NCI-H2107 treated with DMSO at 0.1 percent for 48 hours (cell line): ENCODE measurements at regions not wholly inside any gene's neighbourhood (a gene's known extent, or its start where the extent isn't known, plus 50 kb on each side); places are given as distances from the start of the nearest gene placed in this dataset.
"Not testable (repeated sequence)": the region's sequence is repeated elsewhere in the genome, so short reads cannot be mapped to it uniquely, and the experiment has no call there.

Source experiments
- DNase-seq: peaks from one replicate; lab custom pipeline; 2025; ENCODE audit not compliant: unreplicated experiment; lab: John Stamatoyannopoulos, UW

DNA sequence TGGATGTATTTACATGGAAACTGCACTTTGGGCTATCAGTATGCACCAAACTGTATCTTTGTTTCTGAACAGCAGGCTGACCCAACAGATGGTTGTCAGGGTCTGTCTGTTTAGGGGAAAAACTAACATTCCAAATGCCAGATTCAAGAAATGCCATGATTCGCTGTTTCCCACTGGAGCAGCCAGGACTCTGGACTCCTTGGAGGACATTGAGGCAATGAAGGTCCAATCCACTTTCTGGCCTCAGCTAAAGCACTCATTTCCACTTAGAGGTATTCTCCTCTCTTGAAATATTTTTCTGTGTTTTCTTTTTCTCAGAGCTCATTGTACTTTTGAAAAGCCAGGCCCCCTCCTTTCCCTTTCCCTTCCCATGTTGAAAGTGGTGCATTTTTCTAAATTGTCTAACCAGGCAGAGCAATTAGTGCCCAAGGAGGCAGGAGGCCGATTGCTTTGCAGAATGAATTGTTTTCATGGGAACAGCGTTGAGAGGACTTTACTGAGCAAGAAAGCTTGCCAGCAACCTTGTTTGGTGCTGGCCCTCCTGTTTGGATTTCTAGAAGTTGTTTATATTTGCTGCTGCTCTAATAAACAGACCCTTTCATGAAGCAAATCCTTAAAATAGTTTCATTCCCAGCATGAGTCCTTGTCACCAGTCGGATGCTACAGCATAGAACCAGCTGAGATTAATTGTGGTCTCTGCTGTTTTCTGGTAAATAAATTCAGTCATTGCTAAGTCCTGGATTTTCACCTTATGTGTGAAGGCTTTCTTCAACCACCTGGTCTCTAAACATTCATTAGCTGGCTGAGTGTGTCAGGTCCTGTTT is 132.8 kb upstream of the TAF11L2 start:
- no peak for DNase-seq

DNA sequence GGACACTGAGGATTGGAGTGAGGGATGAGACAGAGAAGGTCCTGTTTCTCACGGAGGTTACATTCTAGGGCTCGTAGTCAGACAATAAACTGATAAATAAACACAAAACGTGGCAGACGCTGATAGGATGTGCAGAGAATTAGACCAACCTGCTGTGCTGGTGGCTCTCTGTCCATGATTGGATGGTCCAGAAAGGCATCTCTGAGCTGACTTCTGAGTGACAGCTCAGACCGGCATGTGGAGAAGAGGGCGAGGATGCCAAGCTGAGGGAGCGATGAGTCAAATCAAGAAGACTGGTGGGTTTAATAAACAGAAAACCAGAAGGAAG is 132.3 kb upstream of the TAF11L2 start:
- no peak for DNase-seq

DNA sequence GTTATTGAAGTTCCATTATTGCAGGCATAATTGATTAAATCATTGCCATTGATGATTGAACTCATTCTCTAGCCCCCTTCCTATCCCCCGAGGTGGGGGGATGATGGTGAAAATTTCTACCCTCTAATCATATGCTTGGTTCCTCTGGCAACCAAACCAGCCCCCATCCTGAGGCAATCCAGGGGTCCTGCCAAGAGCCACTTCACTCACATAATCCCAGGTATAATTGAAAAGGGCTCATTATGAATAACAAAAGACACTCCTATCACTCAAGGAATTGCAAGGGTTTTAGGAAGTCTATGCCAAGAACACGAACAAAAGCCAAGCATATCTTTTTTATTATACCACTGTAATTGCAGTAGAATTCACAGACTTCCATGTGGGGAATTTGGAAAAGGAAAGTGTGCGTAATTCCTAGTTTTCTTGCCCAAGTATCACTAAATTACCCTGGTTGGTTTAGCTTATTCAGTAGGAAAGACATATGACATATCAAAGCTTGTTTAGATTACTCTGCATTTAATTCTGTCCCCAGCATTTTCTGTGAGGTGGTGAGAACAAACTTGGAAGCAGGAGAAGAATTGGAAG is 130.7 kb upstream of the TAF11L2 start:
- DNase-seq = no peak

DNA sequence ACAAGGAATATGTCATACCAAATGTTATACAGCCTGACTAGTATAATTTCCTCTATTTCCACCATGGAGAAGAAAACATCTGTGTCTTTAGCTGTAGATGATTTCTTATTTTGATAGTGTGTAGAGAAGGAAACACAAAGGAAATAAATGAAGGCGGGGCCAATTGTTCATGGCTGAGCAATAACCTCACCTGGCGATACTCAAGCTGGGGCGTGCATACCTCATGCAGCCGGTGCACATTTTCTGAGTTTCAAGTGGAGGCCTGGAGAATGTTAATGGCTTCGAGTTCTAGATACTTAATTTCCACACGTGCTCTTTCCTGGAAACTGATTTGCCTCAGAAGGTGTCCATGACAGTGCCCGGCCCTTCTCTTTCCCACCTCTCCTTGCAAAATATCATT is 127.4 kb upstream of the TAF11L2 start:
- no peak for DNase-seq

DNA sequence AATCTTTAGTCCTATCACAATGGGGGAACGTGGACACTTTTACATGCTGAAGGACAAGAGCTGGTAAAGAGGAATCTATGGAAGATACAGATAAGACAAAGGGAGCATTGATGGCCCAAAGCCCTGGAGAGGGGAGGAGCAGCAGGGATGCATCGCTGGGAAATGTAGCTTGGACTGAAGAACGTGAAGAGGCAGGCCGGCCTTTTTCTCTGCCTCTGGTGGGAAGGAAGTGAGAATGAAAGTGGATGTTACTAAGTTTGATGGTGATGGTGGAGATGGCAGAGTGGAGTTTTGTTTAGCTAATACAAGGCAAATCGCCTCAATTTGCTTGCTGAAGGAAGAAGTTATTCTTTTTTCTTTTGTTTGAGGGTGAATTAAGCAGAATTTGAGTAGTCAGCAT is 124.6 kb upstream of the TAF11L2 start:
- DNase-seq = no peak

DNA sequence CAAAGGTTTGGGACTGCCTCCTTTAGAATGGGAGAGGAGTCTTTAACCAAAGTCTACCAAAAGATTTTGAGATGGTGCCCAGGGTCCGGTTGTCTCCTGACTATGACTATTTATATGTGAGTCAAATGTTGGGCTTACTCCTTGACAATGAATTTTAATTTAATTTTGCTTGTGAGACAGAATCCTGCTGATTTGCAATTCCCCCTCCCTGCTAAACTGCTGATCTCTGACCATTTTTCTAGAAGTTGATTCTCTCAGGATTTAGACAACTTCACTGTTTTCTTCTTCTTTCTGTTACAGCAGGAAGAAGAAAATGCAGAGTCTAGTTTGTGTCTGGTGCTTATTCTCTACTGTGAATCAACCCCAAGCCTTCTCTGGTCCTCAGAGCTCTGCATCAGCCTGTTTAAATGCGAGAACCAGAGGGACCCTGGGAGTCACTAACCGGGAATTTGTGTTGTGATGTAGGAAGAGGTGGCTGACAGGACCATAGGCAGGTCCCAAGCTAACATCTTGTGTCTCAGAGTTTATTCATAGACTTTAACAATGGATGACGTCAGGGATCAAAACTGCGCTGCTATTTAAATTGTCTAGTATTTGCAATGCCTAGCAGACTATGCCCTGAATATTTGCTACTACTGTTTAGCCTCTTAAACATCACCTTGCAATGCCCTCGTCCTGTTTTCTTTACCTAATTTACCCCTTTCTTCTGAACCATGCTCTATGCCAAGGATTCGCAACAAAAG is 124.0 kb upstream of the TAF11L2 start:
- DNase-seq = no peak

DNA sequence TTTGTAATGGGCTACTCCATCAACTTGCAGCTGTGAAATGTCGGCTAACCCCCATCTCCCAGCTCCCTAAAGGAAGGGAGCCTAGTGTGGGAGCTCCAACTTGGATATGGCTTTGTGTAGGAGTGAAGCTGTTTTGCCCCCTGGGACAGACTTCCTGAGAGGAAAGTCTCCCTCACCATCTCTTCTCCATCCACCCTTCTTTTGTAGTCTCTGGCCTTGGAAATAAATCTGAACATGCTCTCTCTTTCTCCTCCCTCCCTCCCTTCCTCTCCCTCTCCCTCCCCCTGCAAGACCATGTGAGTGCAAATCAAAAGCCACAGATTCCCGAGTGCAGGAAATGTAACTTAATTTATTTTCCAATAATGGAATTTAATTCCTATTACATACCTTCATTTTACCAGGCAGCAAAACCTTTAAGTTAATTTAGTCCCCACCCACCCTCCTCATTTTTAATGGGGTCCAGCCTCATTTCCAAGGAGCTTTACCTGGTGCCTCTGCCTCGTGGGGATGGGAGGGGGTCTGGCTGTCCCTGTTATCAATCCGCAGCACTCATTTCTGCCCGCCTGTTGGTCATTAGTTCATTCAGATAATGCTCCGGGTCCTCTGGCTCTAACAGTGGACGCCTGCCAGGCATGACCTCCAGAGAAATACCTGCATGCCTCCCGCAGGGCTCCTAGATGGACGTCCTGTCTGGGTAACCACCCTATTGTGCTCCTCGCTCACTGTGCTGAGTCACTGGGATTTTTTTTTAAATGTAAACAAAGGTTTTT is 122.9 kb upstream of the TAF11L2 start:
- DNase-seq = no peak

DNA sequence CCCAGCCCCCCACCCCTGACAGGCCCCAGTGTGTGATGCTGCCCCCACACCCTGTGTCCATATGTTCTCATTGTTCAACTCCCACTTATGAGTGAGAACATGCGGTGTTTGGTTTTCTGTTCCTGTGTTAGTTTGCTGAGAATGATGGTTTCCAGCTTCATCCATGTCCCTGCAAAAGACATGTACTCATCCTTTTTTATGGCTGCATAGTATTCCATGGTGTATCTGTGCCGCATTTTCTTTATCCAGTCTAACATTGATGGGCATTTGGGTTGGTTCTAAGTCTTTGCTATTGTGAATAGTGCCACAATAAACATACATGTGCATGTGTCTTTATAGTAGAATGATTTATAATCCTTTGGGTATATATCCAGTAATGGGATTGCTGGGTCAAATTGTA is 122.1 kb upstream of the TAF11L2 start:
- DNase-seq = not testable (repeated sequence)

DNA sequence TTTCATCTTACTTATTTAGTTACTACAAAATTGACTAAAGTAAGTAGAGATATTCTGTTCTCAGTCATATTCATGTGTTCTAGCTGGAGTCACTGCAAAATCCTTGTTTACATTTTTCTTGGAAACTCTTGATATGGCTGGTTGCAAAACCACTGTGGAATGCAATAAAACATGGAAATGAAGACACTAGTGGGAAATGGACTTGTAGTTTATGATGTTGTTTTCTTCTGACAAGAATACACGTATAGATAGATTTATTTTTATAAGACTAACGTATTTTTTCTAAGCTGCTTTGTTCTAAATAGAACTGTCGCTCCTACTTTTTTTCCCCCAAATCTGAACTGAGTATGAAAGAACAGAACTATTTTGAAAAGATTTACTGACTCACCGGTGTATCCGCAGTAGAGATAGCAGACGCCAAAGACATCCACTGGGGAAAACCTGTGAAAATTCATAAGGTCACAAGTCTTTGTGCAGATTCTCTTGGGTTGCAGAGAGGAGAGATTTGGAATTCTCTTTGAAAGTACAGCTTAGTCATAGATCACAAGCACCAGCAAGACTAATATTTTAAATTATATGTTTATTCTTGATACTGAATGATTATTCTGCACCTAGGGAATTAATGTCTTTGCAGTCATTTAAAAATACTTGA is 119.6 kb upstream of the TAF11L2 start:
- no peak for DNase-seq

DNA sequence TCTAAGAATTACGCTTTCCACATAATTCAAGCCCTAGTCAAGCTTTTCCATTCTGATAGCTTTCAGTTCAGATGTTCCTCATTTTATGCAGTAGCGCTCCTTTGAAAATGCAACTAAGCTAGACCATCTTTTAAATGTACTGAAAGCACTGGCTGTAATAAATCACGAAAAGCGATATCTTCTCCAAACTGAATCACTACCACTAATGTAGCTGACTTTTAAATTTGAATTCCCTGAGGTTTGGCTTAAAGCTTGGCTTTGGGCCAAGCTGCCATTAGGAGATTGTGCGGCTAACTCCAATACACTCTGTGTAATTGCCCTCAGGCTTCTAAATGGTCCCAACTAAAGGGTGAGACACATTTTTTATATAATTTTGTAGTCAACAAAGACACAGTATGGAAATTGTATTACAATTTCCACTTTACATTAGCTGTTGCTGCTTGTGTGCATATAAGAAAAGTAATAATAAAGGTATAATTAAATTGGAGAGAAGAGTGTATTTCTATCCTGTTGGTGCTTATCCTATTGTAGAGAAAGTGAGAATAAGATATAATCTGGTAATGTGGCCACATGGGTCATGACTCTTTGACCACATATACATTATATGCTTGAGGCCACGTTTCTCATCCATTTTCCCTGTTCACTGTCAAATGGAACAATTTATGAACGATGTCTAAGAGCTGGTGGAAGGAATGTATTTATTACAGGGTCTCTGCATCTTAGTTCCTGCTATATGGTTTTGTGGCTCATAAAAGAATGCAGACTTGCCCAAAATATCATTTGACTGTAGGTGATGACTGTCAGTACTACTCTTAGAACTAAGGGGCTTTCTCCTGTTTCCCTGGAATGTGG is 118.7 kb upstream of the TAF11L2 start:
- peak; percentile 82 for DNase-seq

DNA sequence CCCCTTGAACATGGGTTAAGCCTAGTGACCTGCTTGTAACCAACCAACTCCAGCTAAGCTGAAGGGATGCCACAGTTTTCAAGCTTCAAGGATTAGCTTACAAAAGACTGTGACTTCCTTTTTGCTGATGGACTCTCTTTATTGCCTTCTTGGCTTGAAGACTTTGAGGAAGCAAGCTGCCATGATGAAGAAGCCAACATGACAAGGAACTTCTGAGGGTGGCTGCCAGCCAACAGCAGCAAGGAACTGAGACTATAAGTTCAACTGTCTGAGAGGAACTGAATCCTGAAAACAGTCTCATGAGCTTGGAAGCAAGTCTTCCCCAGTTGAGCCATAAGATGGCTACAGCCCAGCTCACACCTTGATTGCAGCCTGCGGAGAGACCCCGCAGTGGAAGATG is 116.1 kb upstream of the TAF11L2 start:
- DNase-seq = no peak

DNA sequence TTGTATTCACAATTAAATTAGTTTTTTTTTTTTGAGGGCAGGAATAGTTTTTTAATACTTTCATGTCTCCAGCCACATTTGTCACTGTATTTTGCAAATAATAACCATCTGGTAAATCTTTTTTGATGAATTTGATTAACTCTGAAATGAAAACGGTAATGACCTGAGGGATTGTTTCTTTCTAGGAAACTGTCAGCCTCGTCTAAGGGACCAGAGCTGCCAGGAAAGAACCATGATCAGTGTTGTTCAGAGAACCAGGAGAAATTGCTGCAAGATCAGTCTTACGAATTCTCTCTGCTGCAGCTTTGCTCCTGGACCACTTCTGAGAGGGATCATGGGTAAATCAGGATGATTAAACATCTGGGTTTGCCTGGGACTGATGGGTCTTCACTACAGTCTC is 114.5 kb upstream of the TAF11L2 start:
- no peak for DNase-seq

DNA sequence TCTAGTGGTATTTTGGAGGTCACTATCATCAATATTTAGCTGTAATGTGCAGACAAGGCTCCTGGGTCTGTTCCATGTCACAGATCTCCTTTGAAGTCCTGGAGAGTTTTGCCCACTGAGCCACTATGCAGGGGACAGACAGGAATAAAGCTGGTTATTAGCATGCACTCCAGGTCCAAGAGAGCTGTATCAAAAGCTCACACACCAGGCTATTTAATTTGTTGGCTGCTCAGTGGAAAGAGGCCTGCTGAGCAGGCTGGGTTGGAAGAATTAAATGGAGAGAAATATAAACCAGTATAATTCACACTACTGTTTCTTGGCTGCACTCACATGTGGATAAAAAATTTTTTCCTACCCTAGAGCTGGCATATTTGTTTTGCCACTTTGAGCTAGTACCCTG is 113.8 kb upstream of the TAF11L2 start:
- no peak for DNase-seq

DNA sequence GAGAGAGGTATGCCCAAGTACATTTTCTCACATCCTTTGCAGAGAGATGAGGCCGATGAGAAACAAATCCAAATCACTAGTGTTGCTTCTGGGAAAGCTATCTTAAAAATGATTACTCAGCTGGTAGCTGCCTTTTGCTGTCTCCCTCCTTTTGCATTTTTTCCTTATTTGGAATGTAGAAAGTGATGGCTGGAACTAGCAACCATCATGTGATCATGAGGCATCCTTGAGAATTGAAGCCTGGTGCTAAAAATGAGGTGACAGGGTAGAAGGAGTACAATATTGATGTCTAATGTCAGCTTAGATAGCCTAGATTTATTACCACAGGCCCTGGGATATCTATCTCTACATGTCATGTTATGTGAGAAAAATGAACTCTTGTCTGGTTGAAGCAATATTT is 109.3 kb upstream of the TAF11L2 start:
- no peak for DNase-seq

DNA sequence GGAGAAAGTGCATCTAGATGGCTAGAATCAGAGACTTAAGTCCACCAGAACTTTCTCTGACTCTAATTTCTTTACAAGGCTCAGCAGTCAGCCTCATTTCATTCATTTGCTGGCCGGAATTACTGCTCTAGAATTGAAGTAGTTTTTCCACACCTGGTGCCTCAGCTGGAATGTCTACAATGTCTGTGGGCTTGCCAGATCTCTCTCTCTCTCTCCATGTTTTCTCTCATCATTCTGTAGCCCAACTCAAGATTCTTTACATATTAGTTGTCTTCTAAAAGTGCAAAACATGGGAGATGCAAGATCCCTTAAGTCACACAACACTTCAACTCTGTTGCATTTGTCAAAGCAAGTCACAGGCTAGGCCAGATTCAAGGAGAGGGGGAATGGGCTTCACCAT is 103.9 kb upstream of the TAF11L2 start:
- no peak for DNase-seq

DNA sequence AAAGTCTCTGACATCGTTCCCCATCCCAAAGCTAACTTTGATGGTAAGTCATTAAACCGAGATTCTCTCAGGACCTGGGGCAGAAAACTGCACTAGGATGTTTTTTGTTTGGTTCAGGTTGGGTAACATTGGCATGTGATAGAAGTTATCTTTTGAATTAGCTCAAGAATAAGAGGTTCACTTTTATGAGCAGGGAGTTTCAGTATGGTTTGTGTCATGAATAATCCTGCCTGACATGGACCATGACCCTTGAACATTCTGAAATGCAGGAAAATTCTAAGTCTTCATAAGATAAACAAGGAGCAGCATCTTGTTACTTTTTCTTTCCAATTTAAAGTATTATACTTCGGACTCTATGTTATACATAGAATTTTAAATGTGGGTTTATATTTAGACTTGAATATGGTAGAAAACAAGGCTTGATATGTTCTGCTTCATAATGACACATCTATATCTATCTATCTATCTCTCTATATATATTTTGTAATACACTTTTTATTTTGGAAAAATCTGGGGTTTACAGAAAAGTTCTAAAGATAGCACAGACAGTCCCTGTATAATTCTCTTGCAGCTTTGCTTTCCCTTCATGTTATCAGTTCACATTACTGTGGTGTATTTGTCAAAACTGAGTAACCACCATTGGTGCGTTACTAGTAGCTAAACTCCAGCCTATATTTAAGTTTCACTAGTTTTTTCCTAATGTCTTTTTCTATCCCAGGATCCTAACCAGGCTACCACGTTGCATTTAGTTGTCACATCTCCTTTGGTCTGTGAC is 102.7 kb upstream of the TAF11L2 start:
- no peak for DNase-seq

DNA sequence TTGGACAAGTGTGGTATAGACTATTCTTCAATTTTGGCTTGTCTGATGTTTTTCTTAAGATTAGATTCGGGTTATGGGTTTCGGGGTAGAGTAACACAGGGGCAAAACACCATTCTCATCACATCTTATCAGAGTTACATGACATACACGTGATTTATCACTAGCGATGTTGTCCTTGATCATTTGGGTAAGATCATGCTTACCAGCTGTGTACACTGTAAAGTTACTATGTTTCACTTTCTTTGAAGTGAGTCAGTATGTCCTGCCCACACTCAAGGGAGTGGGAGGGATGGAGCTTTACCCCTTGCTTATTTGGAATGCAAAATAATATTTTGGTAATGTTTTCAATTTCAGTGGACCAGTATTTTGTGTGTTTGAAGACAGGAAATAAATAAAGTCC is 101.8 kb upstream of the TAF11L2 start:
- DNase-seq = no peak

DNA sequence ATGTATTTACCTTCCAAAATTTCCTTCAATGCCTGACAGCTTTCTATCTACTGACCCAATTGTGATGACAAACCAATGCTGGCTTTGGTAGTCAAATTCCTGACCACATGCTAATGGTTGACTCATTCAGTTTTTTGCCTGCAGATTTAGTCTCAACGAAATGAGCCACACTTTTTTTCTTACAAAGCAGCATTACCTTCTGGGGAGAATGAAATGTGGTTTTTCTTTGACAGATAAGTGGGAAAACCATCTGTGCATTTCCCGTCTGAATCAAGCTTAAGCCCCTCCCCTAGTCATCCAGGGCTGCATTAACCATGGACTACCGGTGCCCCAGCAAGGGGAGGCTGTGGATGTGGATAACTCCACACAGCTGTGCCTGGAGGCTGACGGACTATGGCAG is 99.6 kb upstream of the TAF11L2 start:
- peak; percentile 55 for DNase-seq
